ENCODE measurements at regions not wholly inside any gene's neighbourhood (a gene's known extent, or its start where the extent isn't known, plus 50 kb on each side); places are given as distances from the start of the nearest gene placed in this dataset.

- DNase-seq, result no peak
These were observed 92.6 kb upstream of the PBX1 start for GRCh38 chr1:164466429-164466828.

DNA sequence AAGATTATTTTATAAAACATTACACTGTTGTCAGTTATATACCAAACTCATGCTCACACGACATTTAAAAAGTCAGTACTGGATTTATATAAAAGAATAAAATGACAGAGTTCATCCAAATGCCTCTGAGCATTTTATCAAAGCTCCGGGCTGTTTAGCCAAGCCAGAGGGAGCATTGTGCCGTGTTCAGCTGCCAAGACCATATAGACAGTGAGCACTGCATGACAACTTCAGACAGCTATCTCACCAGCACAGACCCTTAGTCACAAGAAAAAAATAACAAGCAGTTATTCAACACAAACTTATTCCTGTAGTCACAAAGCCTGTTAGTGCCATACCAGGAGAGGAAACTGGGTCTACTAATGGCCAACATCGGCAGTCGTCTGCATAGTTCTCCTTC, 88.0 kb upstream of the PBX1 start:
- DNase-seq, result no peak

GRCh38 chr1:164472841-164473240, 86.1 kb upstream of the PBX1 start:
- DNase-seq, result no peak

DNA sequence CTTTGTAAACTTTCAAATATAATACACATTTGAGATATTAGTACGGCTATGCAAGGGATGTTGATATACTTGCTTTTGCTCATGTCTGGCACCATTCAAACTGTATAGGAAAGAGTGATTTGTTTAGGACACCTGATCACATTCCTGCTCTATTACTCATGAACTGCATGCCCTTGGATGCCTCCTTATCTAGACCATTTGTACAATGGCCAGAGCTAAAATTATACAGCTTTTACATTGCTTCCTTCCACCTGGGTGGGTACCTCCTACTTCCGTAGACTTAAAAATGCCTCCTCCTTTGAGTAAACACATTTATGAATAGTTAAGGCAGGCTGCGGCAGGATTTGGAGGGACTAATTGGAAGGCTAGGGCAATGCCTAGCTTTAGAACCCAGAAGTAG, 85.4 kb upstream of the PBX1 start:
- no peak for DNase-seq

- DNase-seq, result no peak
These were observed 83.2 kb upstream of the PBX1 start for GRCh38 chr1:164475834-164476233.

DNA sequence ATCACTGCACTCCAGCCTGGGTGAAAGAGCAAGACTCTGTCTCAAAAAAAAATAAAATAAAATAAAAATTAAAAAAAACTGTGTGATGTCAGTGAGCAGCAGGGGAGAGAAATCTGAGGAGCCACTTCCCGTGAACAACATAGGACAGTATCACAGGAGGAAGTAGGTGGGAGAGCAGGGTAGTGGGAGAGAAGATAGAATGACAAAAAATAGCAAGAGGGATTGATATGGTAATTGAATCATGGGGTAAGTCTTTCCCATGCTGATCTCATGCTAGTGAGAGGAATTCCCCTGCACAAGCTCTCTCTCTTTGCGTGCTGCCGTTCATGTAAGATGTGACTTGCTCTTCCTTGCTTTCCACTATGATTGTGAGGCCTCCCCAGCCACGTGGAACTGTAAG, 81.6 kb upstream of the PBX1 start:
- DNase-seq, result no peak

- DNase-seq, result no peak
These were observed 79.7 kb upstream of the PBX1 start for GRCh38 chr1:164479242-164479641.

GRCh38 chr1:164480285-164480907, 78.6 kb upstream of the PBX1 start:
- DNase-seq, result no peak

DNA sequence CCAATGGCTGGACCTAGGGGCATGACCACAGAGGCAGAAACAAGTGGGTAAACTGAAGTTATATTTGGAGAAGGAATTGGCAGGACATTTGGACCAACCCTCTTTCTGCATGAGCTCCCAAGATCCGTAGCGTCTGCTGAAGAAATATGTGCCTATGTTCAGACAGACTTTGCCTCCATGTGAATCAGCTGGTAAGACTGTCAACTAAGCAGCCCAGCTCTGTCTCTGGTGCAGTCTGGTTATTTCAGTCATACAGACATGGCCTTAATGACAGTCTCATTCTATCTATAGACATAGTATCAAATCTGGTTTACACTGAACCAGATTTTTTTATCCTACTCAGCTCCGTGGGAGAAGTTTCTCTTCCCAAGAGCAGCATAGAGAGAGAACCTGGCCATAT, 63.1 kb upstream of the PBX1 start:
- no peak for DNase-seq

DNA sequence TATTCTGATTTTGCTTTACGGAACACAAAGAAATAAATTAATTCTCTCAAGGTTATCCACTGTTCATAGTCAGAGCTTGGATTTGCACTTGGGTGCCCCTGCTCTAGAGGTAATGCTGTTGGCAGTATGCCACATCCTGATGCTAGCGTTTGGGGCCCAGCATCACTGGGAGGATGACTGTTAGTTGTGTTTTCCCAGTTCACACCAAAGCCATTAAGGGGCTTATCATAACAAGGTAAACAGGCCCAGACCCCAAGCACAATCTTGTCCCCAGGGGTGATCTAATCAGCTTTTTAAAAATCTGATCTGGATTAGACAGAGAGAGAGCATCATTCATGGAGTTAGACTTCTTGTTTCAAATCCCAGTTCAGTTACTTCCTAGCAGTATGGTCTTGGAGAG, 60.2 kb upstream of the PBX1 start:
- no peak for DNase-seq

DNA sequence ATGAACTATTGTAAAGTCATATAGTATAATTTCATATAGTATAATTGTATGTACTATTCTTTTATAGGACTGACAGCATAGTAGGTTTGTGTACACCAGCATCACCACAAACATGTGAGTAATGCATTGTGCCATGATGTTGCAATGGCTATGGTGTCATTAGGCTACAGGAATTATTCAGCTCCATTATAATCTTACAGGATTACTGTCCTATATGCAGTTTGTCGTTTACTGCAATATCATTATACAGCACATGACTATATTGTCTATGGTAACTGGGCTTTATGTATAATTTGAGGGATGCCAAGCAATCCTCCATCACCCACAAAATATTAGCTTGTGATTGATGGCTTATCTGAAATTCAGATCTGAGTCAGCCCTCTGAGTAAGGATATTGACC, 54.2 kb upstream of the PBX1 start:
- DNase-seq, result no peak
